ENCODE measurements at regions not wholly inside any gene's neighbourhood (a gene's known extent, or its start where the extent isn't known, plus 50 kb on each side); places are given as distances from the start of the nearest gene placed in this dataset.
"Not testable (repeated sequence)": the region's sequence is repeated elsewhere in the genome, so short reads cannot be mapped to it uniquely, and the experiment has no call there.

GRCh38 chr2:64918220-64918886 lies 70.8 kb upstream of the SLC1A4 start:
- no peaks in the 10 kb centered on the region for H3K36me3 ChIP-seq
- DNase-seq (ENCODE audit: low read depth in 1 of 2, low spot score in 1 of 2): no peak
- H3K4me3 ChIP-seq: peak overlapping the region; percentile 29
- no peak overlapping the region for H3K27ac ChIP-seq
- no peaks in the 10 kb centered on the region for H3K9me3 ChIP-seq (ENCODE audit: low read depth)
- no peaks in the 10 kb centered on the region for H3K27me3 ChIP-seq
- TF ChIP-seq CTCF (IDR thresholded peaks at IDR 0.05; ENCODE audit: low read depth, low read length): no peak
- H3K4me1 ChIP-seq (ENCODE audit: low read depth): no peaks in the 10 kb centered on the region

GRCh38 chr2:64919261-64919660 lies 69.9 kb upstream of the SLC1A4 start:
- TF ChIP-seq CTCF (IDR thresholded peaks at IDR 0.05; ENCODE audit: low read depth, low read length): no peak

GRCh38 chr2:64922482-64923384 lies 66.5 kb upstream of the SLC1A4 start:
- H3K27me3 ChIP-seq: no peaks in the 10 kb centered on the region
- no peaks in the 10 kb centered on the region for H3K4me1 ChIP-seq (ENCODE audit: low read depth)
- H3K9me3 ChIP-seq (ENCODE audit: low read depth): no peaks in the 10 kb centered on the region
- no peak for TF ChIP-seq CTCF (IDR thresholded peaks at IDR 0.05; ENCODE audit: low read depth, low read length)
- H3K4me3 ChIP-seq: no peak overlapping the region
- no peaks in the 10 kb centered on the region for H3K36me3 ChIP-seq
- DNase-seq (ENCODE audit: low read depth in 1 of 2, low spot score in 1 of 2): no peak
- H3K27ac ChIP-seq: no peak overlapping the region

More at GRCh38 chr2:64919261-64919660, 69.9 kb upstream of the SLC1A4 start:
- Histone ChIP-seq H3K9me3 (ENCODE audit: low read depth) (no peaks in the 10 kb centered on the region), H3K4me3 (no peak overlapping the region), H3K27me3 (no peaks in the 10 kb centered on the region), H3K27ac (no peak overlapping the region), H3K4me1 (ENCODE audit: low read depth) (no peaks in the 10 kb centered on the region), H3K36me3 (no peaks in the 10 kb centered on the region)
- DNase-seq (ENCODE audit: low read depth in 1 of 2, low spot score in 1 of 2): no peak

- H3K9me3 ChIP-seq (ENCODE audit: low read depth): no peaks in the 10 kb centered on the region
- DNase-seq (ENCODE audit: low read depth in 1 of 2, low spot score in 1 of 2): no peak
- no peak for TF ChIP-seq CTCF (IDR thresholded peaks at IDR 0.05; ENCODE audit: low read depth, low read length)
- no peaks in the 10 kb centered on the region for H3K27me3 ChIP-seq
- no peaks in the 10 kb centered on the region for H3K4me1 ChIP-seq (ENCODE audit: low read depth)
- H3K27ac ChIP-seq: no peak overlapping the region
- no peak overlapping the region for H3K4me3 ChIP-seq
- H3K36me3 ChIP-seq: no peaks in the 10 kb centered on the region
These were observed 65.9 kb upstream of the SLC1A4 start for GRCh38 chr2:64923385-64923710.

GRCh38 chr2:64924170-64924934 lies 64.8 kb upstream of the SLC1A4 start:
- Histone ChIP-seq H3K27ac (no peak overlapping the region), H3K4me3 (no peak overlapping the region), H3K4me1 (ENCODE audit: low read depth) (no peaks in the 10 kb centered on the region), H3K36me3 (no peaks in the 10 kb centered on the region), H3K9me3 (ENCODE audit: low read depth) (no peaks in the 10 kb centered on the region), H3K27me3 (no peaks in the 10 kb centered on the region)
- TF ChIP-seq CTCF (IDR thresholded peaks at IDR 0.05; ENCODE audit: low read depth, low read length): no peak
- DNase-seq (ENCODE audit: low read depth in 1 of 2, low spot score in 1 of 2): no peak

GRCh38 chr2:64925930-64926722 lies 63.1 kb upstream of the SLC1A4 start:
- H3K27ac ChIP-seq; H3K4me1 ChIP-seq (ENCODE audit: low read depth); DNase-seq (ENCODE audit: low read depth in 1 of 2, low spot score in 1 of 2); H3K27me3 ChIP-seq; H3K36me3 ChIP-seq; H3K4me3 ChIP-seq; H3K9me3 ChIP-seq (ENCODE audit: low read depth): not testable (repeated sequence)
